ENCODE measurements at regions not wholly inside any gene's neighbourhood (a gene's known extent, or its start where the extent isn't known, plus 50 kb on each side); places are given as distances from the start of the nearest gene placed in this dataset.
A peak's percentile ranks its signal among the peaks of the same experiment; 100 is the strongest.

DNA sequence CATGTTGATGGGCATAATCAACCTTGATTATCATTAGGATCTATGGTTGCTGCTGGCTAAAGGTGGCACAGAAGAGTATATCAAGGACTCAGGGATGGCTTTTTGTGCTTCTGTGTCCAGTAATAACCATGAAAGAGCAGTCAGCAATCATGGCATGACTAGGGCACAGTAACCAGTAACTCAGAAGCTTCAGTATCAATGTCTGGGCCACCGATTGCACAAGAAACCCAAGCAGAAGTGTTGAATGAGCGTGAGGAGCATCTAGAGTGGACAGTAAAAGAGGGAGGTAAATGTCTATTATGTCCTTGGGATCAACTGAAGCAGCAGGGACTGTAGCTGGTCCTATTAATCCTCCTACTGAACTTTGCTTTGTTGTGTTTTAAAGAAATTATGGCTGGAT, 81.5 kb upstream of the F13A1 start:
- DNase-seq (ENCODE audit: low spot score) = no peak
- TF ChIP-seq CTCF (IDR thresholded peaks at IDR 0.05; ENCODE audit: extremely low read depth, insufficient read depth, missing control alignments) = no peak

DNA sequence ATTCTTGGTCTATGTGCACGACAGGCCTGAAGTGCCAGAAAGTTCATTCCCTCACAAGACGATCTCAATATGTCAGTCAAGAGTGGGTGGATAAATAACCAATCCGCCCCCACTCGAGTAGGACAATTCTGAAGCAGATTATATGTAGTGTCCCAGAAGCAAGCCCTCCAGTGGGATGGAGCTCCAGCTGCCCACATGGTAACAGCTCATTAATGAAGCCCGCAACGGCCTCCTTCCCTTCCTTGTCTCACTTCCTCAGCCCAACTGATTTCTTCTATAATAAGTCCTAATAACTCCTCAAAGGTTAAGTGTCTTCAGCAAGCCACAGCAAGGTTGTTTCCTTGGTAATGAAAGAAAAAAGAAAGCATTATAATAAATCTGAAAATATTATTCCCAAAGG, 82.1 kb upstream of the F13A1 start:
- no peak for DNase-seq (ENCODE audit: low spot score)
- in situ Hi-C loops (cut with MboI; ENCODE audit: low pct_unique_long_range_greater_than_20kb, low sequenced_read_pairs, unreplicated experiment) = no loop called here
- no peak for TF ChIP-seq CTCF (IDR thresholded peaks at IDR 0.05; ENCODE audit: extremely low read depth, insufficient read depth, missing control alignments)

More for the DNA sequence above, 81.5 kb upstream of the F13A1 start:
- in situ Hi-C loops (cut with MboI; ENCODE audit: low pct_unique_long_range_greater_than_20kb, low sequenced_read_pairs, unreplicated experiment) = no loop called here

DNA sequence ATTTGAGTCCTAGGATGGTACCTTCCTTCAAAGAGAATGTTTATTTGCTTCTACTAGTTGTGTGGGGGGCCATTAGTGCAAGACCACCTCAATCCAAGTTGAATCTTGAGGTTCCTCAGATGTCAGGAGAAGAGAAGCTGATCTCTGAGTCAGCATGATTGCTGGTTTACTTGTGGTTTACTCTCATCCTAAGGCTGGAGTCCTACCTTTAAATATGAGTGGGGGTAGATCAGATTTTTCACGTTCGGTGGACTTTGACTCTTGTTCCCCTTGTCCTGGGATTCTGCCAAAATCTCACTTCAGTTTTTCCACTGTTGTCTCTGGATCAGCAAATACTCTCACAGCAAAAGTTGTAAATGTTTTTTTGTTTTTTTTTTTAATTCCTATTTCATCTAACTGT, 84.6 kb upstream of the F13A1 start:
- DNase-seq (ENCODE audit: low spot score) = no peak
- no peak for TF ChIP-seq CTCF (IDR thresholded peaks at IDR 0.05; ENCODE audit: extremely low read depth, insufficient read depth, missing control alignments)
- in situ Hi-C loops (cut with MboI; ENCODE audit: low pct_unique_long_range_greater_than_20kb, low sequenced_read_pairs, unreplicated experiment) = no loop called here

DNA sequence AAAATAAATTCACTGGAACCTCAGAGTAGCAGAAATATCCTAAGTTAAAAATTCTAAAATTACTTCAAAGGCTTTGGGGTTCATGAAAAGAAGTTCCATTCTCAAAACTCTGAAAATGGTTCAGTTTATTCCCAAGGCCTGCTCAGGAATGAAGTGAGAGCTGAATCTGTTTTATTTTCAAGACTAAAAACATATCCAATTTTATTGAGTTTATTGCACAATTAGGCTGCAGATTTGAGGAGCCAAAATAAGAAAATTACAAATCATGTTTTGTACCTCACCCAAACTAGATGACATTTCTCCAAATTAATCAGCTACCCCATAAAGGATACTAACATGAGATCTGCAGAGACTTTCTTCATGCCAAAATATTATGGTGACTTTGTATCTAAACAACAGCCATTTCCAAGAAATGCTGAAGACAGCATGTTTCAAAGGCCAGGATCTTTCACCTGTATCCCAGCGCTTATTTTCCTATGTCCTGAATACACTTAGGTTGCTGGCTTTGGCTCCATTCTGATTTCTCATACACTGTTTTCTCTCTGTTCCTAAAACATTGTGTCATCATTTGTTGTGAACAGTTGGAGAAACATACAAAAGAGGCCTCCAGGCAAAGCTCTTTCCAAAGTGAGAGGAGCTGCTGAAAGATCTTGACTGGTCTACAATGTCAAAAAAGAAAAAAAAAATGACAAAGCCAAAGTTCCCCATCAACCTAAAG, 85.7 kb upstream of the F13A1 start:
- no peak for DNase-seq (ENCODE audit: low spot score)
- TF ChIP-seq CTCF (IDR thresholded peaks at IDR 0.05; ENCODE audit: extremely low read depth, insufficient read depth, missing control alignments) = no peak
- in situ Hi-C loops (cut with MboI; ENCODE audit: low pct_unique_long_range_greater_than_20kb, low sequenced_read_pairs, unreplicated experiment) = no loop called here

DNA sequence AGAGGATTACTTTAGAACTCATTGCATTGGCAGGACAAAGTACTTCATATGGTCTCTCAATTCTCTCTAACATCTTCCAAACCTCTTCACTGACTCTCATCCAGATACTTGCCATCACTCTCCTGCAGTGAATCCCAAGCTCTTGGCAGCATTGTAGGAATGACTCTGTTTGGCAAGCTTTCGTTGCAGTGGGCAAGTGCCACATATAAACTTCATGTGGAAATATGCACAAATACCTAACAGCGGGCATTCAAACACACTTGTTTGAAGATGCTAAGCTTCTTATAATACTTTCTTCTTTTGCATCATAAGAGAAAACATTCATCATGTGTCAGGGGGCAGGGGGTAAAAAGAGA, 86.2 kb upstream of the F13A1 start:
- no peak for DNase-seq (ENCODE audit: low spot score)
- no peak for TF ChIP-seq CTCF (IDR thresholded peaks at IDR 0.05; ENCODE audit: extremely low read depth, insufficient read depth, missing control alignments)
- in situ Hi-C loops (cut with MboI; ENCODE audit: low pct_unique_long_range_greater_than_20kb, low sequenced_read_pairs, unreplicated experiment) = no loop called here

DNA sequence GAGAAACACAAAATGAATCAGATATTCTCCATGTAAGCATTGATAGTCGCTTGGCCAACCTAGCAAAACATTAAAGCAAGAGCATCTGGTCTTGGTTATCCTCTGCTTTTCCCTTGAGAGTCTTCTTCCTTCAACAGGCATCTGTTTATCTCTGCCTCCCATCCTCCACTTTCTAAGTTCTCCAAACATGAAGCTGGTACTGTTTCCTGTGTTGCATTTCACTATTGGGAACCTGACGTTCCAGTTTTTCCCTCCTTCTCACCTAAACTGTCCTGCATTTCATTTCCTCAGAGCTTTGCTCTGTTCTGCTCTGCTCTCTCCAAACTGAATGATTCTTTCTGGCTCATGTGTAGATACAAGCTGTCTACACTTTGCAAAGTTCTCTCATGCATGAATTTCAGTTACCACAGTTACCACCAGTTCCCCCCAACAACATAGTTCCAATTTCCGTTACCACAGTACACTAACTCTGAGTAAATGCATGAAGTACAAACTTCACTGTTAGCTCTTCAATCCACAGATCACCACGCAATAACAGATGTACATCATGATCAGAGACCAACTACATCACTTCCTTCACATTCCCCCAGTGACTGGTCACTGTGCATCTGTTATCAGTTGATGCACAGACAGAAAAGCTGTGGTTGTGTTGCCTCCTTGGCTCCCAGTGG, 86.7 kb upstream of the F13A1 start:
- no peak for TF ChIP-seq CTCF (IDR thresholded peaks at IDR 0.05; ENCODE audit: extremely low read depth, insufficient read depth, missing control alignments)

More for the DNA sequence above, 86.7 kb upstream of the F13A1 start:
- in situ Hi-C loops (cut with MboI; ENCODE audit: low pct_unique_long_range_greater_than_20kb, low sequenced_read_pairs, unreplicated experiment) = no loop called here
- DNase-seq (ENCODE audit: low spot score) = peak; percentile 60
